ENCODE measurements at regions not wholly inside any gene's neighbourhood (a gene's known extent, or its start where the extent isn't known, plus 50 kb on each side); places are given as distances from the start of the nearest gene placed in this dataset.

DNA sequence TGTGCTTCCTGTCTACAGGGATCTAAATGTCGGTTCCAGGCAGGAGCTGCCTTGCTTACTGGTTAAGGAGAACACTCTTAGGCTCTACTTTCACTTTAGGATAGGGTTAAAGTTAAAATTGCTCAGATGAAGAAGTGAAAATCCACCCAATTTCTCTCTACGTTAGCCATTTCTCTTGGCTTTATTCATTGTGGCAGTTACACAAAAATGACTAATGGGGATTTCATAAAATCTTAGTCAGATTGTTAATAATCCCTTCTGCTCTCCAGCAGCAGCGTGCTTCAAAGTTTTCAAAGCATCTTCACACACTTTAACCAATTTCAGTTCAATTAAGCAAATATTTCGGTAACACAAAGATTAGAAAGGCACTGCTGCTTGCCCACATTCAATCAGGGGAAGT, 58.4 kb upstream of the RCN1 start:
- Histone ChIP-seq H3K27ac (no peak overlapping the region), H3K36me3 (no peaks in the 10 kb centered on the region), H3K4me3 (no peak overlapping the region), H3K4me1 (no peaks in the 10 kb centered on the region), H3K27me3 (peaks cover 0 to 7% of the 10 kb centered on the region in 2 donors), H3K9me3 (no peaks in the 10 kb centered on the region)
- TF ChIP-seq, protein P1, sequence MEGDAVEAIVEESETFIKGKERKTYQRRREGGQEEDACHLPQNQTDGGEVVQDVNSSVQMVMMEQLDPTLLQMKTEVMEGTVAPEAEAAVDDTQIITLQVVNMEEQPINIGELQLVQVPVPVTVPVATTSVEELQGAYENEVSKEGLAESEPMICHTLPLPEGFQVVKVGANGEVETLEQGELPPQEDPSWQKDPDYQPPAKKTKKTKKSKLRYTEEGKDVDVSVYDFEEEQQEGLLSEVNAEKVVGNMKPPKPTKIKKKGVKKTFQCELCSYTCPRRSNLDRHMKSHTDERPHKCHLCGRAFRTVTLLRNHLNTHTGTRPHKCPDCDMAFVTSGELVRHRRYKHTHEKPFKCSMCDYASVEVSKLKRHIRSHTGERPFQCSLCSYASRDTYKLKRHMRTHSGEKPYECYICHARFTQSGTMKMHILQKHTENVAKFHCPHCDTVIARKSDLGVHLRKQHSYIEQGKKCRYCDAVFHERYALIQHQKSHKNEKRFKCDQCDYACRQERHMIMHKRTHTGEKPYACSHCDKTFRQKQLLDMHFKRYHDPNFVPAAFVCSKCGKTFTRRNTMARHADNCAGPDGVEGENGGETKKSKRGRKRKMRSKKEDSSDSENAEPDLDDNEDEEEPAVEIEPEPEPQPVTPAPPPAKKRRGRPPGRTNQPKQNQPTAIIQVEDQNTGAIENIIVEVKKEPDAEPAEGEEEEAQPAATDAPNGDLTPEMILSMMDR (IDR thresholded peaks at IDR 0.05), result no peak
- TF ChIP-seq POLR2AphosphoS5 (IDR thresholded peaks at IDR 0.05) (no peak), POLR2A (IDR thresholded peaks at IDR 0.05) (no peak)
- intact Hi-C loops (cut with DNase I; ENCODE audit: low total_unique reads), result no loop called here
- no peak for DNase-seq (ENCODE audit: low spot score in 2 of 2)

DNA sequence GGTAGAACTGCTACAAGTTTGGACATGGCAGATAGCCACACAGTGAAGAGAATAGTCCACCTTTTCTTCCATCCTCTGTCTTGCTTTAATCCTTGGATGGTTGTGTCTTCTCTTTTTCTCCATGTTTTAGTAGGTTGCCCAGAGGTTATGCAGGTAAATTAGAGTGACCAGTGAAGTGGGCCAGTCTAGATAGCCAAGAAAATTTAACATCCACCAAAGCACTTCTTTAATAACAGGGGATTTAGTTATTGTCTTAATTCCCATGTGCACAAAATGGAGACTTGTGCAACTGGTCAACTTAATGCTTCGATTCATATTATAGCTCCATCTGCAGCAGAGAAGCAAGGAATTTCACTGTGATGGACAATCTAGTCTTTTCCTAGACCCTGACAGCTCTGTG, 58.8 kb upstream of the RCN1 start:
- TF ChIP-seq POLR2A (IDR thresholded peaks at IDR 0.05), result no peak
- TF ChIP-seq, protein P1 (IDR thresholded peaks at IDR 0.05), result no peak
- no peak for TF ChIP-seq POLR2AphosphoS5 (IDR thresholded peaks at IDR 0.05)
- DNase-seq (ENCODE audit: low spot score in 2 of 2), result no peak
- no peaks in the 10 kb centered on the region for H3K4me1 ChIP-seq
- intact Hi-C loops (cut with DNase I; ENCODE audit: low total_unique reads), result no loop called here
- H3K27me3 ChIP-seq, result peaks cover 0 to 7% of the 10 kb centered on the region in 2 donors
- H3K4me3 ChIP-seq, result no peak overlapping the region
- H3K9me3 ChIP-seq, result no peaks in the 10 kb centered on the region
- no peaks in the 10 kb centered on the region for H3K36me3 ChIP-seq
- no peak overlapping the region for H3K27ac ChIP-seq

DNA sequence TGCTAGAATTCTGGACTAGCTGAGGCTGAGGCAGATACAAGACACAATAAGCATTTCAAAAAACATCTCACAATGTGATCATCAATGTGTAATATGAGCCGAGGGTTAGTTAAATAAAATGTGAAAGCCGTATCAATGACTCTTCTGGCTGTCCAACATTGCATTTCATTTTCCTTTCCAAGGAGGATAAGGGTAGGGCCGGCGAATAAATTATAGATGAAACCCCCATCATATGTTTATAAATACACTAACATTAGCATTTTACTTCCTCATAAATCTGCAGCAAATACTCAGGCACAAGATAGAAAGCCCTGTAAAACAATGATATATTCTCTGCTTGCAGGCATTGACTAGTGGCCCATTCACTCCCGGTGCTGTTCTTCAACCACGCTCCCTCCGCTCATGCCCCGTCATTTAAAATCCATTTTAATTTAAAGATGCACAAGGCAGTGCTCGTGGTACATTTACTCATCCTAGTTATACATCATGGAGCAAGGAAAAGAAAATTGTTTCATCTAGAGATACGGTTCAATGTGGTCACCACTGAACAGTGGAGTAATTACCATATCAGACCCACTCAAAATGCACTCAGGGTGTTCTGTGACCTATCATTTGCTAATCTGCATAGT, 59.9 kb upstream of the RCN1 start:
- intact Hi-C loops (cut with DNase I; ENCODE audit: low total_unique reads), result no loop called here
- H3K27me3 ChIP-seq, result peaks cover 0 to 7% of the 10 kb centered on the region in 2 donors
- TF ChIP-seq, protein P1 (IDR thresholded peaks at IDR 0.05), result no peak
- TF ChIP-seq POLR2A (IDR thresholded peaks at IDR 0.05) (no peak), POLR2AphosphoS5 (IDR thresholded peaks at IDR 0.05) (no peak)
- no peak overlapping the region for H3K27ac ChIP-seq
- no peak overlapping the region for H3K4me3 ChIP-seq
- no peaks in the 10 kb centered on the region for H3K4me1 ChIP-seq
- no peaks in the 10 kb centered on the region for H3K9me3 ChIP-seq
- DNase-seq (ENCODE audit: low spot score in 2 of 2), result no peak
- no peaks in the 10 kb centered on the region for H3K36me3 ChIP-seq

DNA sequence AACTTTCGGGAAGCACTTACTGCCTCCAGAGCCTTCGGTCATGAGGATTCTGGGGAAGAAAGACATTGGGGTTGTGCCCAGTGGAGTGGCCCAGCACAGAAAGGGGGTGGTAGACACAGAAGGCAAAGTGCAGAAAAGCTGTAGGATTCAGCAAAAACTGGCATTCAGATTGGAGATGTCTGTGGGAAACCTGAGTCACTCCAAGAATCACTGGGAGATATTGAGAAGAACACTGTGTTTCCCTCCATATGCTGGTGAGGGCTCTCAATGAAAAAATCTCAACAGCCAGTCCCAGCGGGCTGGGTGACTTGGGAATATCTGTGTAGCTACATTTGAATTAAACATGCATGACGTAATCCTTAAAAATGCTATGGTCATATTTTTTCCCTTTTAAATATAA, 61.2 kb upstream of the RCN1 start:
- no peaks in the 10 kb centered on the region for H3K36me3 ChIP-seq
- TF ChIP-seq, protein P1 (IDR thresholded peaks at IDR 0.05), result no peak
- no peak for TF ChIP-seq POLR2AphosphoS5 (IDR thresholded peaks at IDR 0.05)
- TF ChIP-seq POLR2A (IDR thresholded peaks at IDR 0.05), result no peak

DNA sequence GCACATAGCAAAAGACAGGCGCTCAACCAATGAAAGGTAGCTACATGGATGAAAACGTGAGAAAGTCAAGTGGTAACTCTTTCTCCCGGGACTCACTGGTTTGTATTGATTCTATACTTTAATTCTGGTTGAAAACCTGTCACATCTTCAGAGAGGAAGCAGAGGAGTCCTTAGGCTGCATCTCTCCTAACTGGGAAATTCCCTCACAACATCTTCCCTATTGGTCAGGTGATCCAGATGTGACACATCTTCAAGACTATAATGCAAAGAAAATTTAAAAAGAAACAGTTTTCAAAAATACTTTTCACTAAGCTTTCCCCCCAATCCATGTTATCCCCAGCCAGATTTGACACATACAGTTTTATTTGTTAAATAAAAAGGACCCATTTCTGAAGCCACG, 62.7 kb upstream of the RCN1 start:
- Histone ChIP-seq H3K4me1 (no peaks in the 10 kb centered on the region), H3K36me3 (no peaks in the 10 kb centered on the region), H3K27me3 (peaks cover 0 to 7% of the 10 kb centered on the region in 2 donors), H3K27ac (no peak overlapping the region), H3K4me3 (no peak overlapping the region), H3K9me3 (no peaks in the 10 kb centered on the region)
- DNase-seq (ENCODE audit: low spot score in 2 of 2), result no peak
- intact Hi-C loops (cut with DNase I; ENCODE audit: low total_unique reads), result no loop called here
- TF ChIP-seq, protein P1 (IDR thresholded peaks at IDR 0.05), result no peak
- TF ChIP-seq POLR2AphosphoS5 (IDR thresholded peaks at IDR 0.05) (no peak), POLR2A (IDR thresholded peaks at IDR 0.05) (no peak)

More for the DNA sequence above, 61.2 kb upstream of the RCN1 start:
- Histone ChIP-seq H3K27ac (no peak overlapping the region), H3K4me3 (no peak overlapping the region), H3K27me3 (peaks cover 0 to 7% of the 10 kb centered on the region in 2 donors), H3K4me1 (no peaks in the 10 kb centered on the region), H3K9me3 (no peaks in the 10 kb centered on the region)
- intact Hi-C loops (cut with DNase I; ENCODE audit: low total_unique reads), result no loop called here
- no peak for DNase-seq (ENCODE audit: low spot score in 2 of 2)

Measured in breast epithelium (tissue), 4 donors.